RWPE1 (cell line): ENCODE measurements at regions not wholly inside any gene's neighbourhood (a gene's known extent, or its start where the extent isn't known, plus 50 kb on each side); places are given as distances from the start of the nearest gene placed in this dataset.

ENCODE experiments used
- CTCF ChIA-PET: fragments of 350-600 bp; sonication (Branson Sonifier 250); formaldehyde crosslinking; extraction: SDS; loops from one replicate; lab custom pipeline; 2021; lab: Yijun Ruan, JAX
- POLR2A ChIA-PET: fragments of 400-600 bp; formaldehyde crosslinking; extraction: SDS; loops from one replicate; lab custom pipeline; 2020; ENCODE audit warnings: antibody characterized with exemption; ENCODE audit not compliant: low non-redundant PET; lab: Yijun Ruan, JAX
- DNase-seq: peaks from one replicate; pipeline ENCODE4 v3.0.0; 2012; ENCODE audit warnings: low spot score
- H3K27ac ChIP-seq: fragments of 450-650 bp; 2 replicates; pipeline ENCODE4 v1.5.1; 2017
- CTCF ChIP-seq: fragments of 450-650 bp; conservative IDR thresholded peaks from 2 replicates; pipeline ENCODE4 v1.5.1; 2017; ENCODE audit warnings: low read depth, mild to moderate bottlenecking

GRCh38 chr4:159476886-159477285 lies 374.0 kb downstream of the RAPGEF2 start:
- CTCF ChIA-PET: no interaction called here
- H3K27ac ChIP-seq: no peak overlapping the region
- TF ChIP-seq CTCF: no peak
- POLR2A ChIA-PET: no interaction called here
- no peak for DNase-seq

GRCh38 chr4:159480826-159481225 lies 377.9 kb downstream of the RAPGEF2 start:
- no peak for DNase-seq
- TF ChIP-seq CTCF: no peak
- no peak overlapping the region for H3K27ac ChIP-seq
- ChIA-PET POLR2A (no interaction called here), CTCF (no interaction called here)

DNA sequence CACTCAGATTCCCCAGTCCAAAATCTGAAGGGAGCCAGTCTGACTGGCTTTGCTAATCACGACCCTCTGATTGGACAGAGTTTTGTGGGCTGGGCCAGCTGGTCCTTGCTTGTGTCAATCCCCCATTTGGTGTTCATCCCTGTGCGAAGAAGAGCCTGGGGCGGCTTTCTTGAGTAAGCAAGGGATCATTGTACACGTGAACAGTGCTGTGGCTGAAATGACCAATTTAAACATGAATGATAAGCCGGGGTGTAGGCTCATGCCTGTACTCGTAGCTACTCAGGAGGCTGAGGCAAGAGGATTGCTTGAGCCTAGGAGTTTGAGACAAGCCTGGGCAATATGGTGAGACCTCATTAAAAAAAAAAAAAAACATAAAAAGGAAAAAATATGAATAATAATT lies 379.1 kb downstream of the RAPGEF2 start:
- POLR2A ChIA-PET: no interaction called here
- no peak overlapping the region for H3K27ac ChIP-seq
- no peak for TF ChIP-seq CTCF
- DNase-seq: peak; percentile 22
- CTCF ChIA-PET: no interaction called here

- CTCF ChIA-PET: interaction anchor here (0.6 kb wide), 1 partner anchor 90 kb away, joined by 3 read pairs; no protein-coding TSS in a partner anchor
- no peak overlapping the region for H3K27ac ChIP-seq
- no peak for TF ChIP-seq CTCF
- POLR2A ChIA-PET: no interaction called here
- DNase-seq: no peak
These were observed 380.4 kb downstream of the RAPGEF2 start for GRCh38 chr4:159483110-159483781.

- POLR2A ChIA-PET: no interaction called here
- TF ChIP-seq CTCF: no peak
- no peak for DNase-seq
- H3K27ac ChIP-seq: no peak overlapping the region
- CTCF ChIA-PET: interaction anchor here (0.5 to 0.6 kb wide), 2 partner anchors 31 to 91 kb away, joined by 3 read pairs; no protein-coding TSS in a partner anchor
These were observed 381.2 kb downstream of the RAPGEF2 start for GRCh38 chr4:159483782-159484741.

- CTCF ChIA-PET: interaction anchor here (0.5 kb wide), 1 partner anchor 32 kb away, joined by 3 read pairs; no protein-coding TSS in a partner anchor
- no peak for DNase-seq
- H3K27ac ChIP-seq: no peak overlapping the region
- no peak for TF ChIP-seq CTCF
- POLR2A ChIA-PET: no interaction called here
These were observed 382.0 kb downstream of the RAPGEF2 start for GRCh38 chr4:159484864-159485263.
